ENCODE measurements at regions not wholly inside any gene's neighbourhood (a gene's known extent, or its start where the extent isn't known, plus 50 kb on each side); places are given as distances from the start of the nearest gene placed in this dataset.
"Not testable (repeated sequence)": the region's sequence is repeated elsewhere in the genome, so short reads cannot be mapped to it uniquely, and the experiment has no call there.

DNA sequence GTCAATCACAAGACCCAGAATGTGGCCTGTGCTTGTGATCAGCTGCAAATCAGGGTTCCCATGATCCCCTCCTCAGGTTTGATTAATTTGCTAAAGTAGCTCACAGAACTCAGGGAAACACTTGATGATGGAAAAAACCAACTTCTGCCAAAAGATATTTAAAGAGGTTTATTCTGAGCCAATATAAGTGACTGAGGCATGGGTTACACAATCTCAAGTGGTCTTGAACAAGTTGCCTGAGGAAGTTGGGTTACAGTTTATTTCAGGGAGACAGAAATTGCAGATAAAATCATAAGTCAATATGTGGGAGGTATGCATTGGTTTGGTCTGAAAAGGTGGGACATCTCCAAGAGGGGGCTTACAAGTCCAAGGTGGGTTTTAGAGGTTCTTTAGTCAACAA is 243.1 kb downstream of the S1PR1 start:
- DNase-seq (ENCODE audit: low read depth in 2 of 2) = no peak

DNA sequence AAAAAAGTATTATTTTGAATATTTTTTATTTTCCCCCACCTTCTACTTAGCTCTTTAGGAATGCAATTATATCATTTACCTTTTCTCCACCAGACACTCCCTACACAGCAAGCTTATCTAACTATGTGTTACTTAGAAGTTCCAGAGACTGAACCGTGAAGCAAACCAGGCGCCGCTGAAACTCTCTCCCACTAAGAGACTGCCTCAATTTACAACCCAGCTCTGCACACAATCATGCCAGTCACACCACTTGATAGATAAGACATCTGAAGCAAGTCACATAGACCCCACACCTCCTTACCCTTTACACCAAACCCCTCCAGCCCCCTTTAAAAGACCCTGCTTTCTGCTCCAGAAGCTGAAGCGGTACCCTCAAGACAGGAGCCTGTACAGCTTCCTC is 245.5 kb downstream of the S1PR1 start:
- DNase-seq (ENCODE audit: low read depth in 2 of 2) = no peak

DNA sequence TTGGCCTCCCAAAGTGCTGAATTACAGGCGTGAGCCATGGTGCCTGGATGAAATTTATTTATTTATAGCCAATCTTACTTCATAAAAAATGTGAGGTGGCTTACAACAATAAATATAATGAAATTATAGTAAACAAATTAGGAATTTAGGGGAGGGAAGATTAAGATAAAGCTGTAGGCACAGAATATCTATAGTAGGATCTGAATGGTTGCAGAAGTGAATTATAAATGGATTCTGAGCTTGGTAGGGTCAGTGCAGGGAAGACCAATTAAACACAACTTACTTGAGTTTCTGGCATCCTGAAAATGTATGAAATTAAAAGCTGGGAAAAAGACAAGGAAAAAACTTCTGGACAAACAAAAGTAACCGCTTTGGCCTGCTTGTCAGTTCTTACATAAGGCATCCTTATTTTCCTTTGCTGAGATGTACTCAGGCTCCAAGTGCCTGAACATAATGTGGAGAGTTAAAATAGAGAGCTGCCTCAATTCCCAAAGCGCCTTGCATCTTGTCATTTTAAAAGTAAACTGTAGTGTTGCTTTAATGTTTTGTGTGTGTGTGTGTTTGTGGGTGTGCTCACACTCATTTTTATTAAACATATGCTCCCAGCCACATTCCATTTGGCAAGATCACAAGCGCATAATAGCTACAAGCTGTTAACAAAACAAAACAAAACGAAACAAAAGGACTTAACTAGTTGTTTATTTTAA is 247.3 kb downstream of the S1PR1 start:
- no peak for DNase-seq (ENCODE audit: low read depth in 2 of 2)

DNA sequence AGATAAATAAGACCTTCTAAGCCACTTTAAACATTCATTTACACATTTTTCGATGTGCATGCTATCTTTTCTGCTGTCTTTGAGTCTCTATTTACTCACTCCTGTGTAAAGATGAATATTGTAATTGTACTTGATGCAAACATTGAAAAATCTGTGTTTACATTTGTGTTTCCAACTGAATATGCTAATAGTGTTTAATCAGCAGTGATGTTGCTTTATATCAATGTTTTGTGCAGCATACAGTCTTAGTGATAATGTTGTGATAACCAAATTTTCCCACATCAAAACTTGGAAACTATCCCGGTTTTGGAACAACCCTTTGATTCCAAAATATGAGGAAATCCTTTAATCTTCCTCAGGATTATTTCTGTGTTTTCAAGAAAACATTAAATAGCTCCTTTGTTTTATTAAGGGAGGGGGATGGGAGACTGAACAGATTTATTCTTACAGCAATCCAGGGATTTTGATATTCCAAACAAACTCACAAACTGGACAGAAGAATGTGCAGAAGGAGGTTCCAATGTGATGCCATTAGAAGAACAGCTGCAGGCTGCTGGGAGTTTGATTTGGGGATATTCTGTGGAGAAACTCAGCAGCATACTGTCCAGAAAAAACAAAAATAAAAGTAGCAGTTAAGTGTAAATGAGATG is 248.0 kb downstream of the S1PR1 start:
- DNase-seq (ENCODE audit: low read depth in 2 of 2) = no peak

DNA sequence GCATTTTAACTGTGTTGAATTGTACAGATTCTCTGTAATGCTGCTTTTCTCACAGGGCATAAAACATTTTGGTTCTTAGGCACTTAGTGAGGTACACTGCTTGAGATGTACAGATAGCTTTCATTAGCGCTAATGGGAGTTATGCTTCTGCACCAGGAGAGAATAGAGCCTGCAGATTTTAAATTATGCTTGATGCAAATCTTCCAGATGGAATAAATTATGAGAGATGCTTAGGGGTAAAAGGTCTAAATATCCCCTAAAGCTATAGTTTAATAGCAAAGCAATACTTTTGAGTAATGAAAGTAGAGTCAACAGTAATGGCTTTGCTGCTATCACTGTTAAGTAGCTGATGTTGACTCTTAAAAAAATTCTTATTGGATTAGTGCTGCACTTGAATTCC is 248.9 kb downstream of the S1PR1 start:
- DNase-seq (ENCODE audit: low read depth in 2 of 2) = no peak

DNA sequence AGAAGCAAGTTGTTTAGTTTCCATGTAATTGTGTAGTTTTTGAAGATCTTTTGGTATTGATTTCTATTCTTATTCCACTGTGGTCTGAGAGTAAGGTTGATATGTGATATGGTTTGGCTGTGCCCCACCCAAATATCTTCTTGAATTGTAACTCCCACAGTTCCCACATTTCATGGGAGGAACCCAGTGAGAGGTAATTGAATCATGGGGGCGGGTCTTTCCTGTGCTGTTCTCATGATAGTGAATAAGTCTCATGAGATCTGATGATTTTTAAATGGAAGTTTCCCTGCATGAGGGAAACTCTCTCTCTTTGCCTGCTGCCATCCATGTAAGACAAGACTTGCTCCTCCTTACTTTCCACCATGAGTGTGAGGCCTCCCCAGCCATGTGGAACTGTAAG is 255.3 kb downstream of the S1PR1 start:
- not testable (repeated sequence) for DNase-seq (ENCODE audit: low read depth in 2 of 2)

DNA sequence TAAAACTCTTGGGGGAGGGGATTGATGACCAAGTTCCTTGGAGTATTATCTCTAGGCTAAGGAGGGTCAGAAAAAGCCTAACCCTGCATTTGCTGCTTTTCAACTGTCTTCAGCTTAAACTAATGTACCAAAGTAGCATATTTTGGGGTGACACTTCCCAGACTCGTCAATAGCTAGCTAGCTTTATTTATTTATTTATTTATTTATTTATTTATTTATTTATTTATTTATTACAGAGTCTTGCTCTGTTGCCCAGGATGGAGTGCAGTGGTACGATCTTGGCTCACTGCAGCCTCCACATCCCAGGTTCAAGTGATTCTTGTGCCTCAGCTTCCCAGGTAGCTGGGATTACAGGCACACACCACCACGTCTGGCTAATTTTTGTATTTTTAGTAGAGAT is 257.1 kb downstream of the S1PR1 start:
- DNase-seq (ENCODE audit: low read depth in 2 of 2) = not testable (repeated sequence)

DNA sequence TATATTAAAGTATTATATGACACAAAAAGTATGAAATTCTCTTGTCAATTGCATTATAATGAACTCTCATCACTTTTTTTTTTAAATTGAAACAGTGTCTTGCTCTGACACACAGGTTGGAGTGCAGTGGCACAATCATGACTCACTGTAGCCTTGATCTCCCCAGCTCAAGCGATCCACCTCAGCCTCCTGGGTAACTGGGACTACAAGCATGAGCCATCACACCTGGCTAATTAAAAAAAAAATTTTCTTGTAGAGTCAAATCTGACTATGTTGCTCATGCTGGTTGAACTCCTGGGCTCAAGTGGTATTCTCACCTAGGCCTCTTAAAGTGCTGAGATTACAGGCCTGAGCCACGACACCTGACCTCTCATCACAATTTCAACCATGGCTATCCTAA is 259.3 kb downstream of the S1PR1 start:
- DNase-seq (ENCODE audit: low read depth in 2 of 2) = no peak

DNA sequence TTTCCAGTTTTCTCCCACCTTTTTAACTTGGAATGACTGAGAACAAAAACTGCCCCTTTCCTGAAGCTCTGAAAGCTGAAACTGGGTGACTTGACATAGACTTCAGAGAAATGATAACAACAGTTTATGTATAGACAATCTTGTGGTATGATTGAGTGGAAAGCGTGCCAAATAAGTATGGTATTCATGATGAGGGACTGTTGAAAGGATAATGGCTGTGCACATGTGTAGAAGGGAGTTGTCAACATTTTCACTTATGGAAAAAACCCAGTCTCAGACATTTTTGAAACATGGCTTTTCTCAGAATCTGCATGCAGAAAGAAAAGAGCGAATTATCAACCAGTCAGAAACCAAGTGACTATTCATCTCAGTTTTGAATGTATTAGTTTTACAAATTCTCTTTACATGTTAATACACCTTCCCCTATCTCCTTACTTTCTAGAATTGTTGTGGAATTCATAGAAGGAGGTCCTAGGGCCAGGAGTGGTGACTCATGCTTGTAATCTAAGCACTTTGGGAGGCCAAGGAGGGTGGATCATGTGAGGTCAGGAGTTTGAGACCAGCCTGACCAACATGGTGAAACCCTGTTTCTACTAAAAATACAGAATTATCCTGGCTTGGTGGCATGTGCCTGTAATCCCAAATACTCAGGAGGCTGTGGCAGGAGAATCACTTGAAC is 261.2 kb downstream of the S1PR1 start:
- DNase-seq (ENCODE audit: low read depth in 2 of 2) = no peak

DNA sequence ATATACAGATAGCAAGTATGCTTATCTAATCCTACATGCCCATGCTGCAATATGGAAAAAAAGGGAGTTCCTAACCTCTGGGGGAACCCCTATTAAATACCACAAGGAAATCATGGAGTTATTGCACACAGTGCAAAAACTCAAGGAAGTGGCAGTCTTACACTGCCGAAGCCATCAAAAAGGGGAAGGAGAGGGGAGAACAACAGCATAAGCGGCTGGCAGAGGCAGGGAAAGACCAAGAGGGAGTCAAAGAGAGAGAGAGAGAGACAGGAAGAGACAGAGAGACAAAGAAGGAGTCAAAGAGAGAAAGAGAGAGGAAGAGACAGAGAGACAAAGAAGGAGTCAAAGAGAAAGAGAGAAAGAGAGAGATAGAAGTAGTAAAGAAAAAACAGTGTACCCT is 267.3 kb downstream of the S1PR1 start:
- not testable (repeated sequence) for DNase-seq (ENCODE audit: low read depth in 2 of 2)

DNA sequence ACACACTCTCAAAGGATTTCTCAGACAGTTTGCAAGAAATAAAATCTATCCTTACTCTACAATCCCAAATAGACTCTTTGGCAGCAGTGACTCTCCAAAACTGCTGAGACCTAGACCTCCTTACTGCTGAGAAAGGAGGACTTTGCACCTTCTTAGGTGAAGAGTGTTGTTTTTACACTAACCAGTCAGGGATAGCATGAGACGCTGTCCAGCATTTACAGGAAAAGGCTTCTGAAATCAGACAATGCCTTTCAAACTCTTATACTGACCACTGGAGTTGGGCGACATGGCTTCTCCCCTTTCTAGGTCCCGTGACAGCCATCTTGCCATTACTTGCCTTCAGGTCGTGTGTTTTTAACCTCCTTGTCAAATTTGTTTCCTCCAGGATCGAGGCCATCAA is 268.4 kb downstream of the S1PR1 start:
- DNase-seq (ENCODE audit: low read depth in 2 of 2) = not testable (repeated sequence)

DNA sequence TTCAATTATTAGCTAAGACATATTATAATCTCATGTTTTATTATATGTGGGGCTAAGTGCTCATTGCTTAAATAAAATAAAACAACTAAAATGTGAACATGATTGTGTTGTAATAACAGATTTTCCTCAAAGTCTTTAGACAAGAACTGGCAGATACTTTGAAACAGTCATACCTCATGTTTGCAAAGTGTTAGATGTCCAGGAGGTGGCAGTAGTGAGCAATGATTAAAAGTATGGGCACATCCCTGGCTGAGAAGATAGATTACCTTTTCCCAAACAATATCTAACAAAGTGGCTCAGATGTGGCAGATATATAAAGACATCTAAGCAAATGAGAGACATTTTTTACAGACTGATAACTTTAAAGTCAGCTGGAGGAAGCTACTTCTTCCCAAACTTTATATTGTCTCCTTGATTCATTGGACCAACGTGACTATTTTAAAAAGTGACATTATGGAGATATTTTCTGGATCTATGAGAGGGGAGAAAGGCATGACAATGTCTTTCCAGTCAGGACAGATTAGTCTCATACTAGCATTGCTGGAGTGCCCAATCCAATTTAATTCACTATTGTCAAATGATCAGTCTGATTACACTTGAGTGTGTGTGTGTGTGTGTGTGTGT is 269.8 kb downstream of the S1PR1 start:
- no peak for DNase-seq (ENCODE audit: low read depth in 2 of 2)

DNA sequence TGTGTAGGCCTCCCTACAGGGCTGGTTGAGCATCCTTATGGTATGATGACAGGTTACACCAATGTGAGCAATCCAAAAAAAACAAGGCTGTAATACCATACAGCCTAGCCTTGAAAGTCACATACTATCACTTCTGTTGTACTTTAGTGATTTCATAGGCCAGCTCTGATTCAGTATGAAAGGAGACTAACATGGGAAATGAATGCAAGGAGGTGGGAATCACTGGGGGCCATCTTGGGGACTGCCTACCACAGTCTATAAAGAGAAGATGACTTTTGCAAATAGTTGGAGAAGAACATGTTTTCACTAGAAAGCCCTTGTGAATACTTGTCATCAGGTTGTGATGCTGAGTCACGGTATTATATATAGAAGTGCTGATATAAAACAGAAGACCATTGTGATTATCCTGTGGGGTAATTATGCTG is 270.7 kb downstream of the S1PR1 start:
- DNase-seq (ENCODE audit: low read depth in 2 of 2) = no peak

DNA sequence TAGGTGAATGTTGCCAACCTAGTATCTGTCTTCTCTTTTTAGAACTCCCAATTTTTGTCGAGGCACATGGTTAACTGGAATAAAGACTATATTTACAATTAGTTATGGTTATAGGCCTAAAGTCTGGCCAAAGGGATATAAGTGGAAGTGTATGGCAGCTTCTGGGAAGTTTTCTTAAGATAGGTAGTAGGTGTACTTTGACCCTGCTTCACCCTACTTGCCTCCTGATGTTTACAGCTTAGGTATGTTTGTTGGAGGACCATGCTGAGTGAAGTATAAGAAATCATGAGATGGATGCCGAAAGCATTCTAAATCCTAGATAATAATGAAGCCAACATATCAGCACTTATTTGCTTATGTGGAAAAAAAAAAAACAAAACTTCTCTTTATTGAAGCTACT is 272.1 kb downstream of the S1PR1 start:
- no peak for DNase-seq (ENCODE audit: low read depth in 2 of 2)

DNA sequence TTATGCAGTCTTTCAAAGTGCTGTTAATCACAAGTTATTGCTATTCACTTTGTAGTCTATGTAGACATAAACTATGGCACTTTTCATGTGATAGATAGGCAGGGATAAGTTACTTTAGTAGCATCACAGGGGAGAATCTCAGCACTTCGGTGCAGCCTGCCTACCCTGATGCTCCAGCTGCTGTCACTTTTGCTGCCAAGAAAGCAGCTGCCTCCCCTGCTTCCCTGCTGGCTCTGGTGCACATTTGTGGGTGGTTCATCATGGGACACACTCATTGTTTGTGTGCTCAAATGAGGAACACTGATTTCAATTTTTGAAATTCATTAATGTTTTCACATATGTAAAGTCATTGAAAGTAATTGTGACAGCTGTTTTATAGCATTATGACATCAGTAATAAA is 272.6 kb downstream of the S1PR1 start:
- no peak for DNase-seq (ENCODE audit: low read depth in 2 of 2)

DNA sequence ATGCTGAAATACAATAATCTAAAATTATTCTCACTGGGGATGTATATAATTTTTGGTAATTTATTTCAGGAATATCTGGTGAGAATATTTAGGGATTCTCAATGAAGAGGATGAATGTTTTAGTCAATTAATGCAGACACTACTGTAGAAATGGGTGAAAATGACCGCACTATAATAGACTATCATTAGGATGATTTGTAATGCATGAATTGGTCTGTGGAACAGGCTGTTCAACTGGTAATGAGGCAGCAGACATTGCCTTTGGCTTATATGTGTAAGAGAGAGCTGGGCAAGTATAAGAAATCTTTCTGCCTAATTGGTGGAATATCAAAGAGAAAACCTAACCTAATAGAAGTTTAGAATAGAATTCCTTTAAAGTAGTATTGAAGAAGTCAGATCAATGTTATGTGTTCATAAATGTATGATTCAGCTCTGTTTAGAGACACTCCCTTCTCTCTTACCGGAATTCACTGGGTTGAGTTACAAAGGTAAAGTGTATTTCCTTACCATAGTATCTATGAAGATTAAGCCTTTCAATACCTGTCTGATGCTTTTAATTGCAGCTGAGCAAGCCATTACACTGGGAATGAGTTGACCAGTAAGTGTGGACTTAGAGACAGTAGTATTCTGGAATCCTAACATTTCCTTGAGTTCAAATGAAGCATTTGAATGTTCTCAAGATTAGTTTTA is 274.5 kb downstream of the S1PR1 start:
- no peak for DNase-seq (ENCODE audit: low read depth in 2 of 2)

DNA sequence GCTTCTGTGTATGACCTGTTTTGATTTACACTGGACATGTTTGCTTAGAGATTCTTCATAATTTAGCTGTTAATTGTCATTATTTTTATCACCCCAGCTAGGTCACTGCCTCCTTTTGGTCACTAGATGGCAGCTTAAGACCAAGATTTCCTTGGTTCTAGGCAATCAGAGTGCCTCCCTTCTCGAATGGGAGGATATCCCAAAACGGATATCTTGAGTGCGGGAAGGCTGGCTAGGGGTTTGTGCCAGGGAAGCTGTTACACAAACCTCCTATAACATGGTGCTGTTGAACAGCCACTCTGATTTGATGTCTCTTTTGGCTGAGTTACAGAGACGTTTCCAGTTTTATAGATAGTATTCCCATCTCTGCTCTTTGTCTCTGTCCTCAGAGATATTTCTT is 283.5 kb downstream of the S1PR1 start:
- no peak for DNase-seq (ENCODE audit: low read depth in 2 of 2)

DNA sequence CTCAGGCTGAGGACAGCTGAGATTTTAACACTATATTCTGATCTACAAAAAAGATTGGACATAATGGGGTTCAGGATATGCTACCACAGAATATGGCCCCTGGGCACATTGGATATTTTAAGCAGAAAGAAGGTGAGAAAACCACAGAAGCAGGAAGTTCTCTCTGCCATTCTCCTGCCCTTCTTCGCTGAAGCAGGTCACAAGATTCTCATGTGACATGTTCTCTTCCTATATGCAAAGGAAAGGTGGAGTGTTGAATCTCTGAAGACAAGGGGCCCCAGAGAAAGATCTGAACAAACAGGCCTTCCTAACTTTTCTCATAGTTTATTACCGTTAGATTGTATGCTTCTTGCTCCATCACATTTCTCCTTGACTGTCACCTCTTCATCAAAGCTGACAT is 285.7 kb downstream of the S1PR1 start:
- DNase-seq (ENCODE audit: low read depth in 2 of 2) = no peak

DNA sequence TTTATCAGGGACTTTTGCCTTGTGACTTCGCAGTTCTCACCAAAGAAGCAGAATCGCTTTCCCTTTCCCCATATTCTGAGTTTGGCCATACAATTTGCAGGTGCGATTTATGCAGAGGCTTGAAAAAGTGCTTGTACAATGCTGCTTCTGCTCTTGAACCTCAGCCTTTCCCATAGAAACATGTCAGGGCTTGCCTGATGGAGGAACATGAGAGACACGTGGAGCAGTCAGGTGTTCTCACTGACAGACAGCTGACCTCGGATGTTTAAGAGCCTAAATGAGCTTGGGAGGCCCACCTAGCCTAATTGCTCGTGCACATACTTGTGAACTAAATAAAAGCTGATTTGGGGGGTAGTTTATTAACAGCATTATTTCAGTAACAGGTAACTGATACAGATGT is 290.0 kb downstream of the S1PR1 start:
- no peak for DNase-seq (ENCODE audit: low read depth in 2 of 2)

DNA sequence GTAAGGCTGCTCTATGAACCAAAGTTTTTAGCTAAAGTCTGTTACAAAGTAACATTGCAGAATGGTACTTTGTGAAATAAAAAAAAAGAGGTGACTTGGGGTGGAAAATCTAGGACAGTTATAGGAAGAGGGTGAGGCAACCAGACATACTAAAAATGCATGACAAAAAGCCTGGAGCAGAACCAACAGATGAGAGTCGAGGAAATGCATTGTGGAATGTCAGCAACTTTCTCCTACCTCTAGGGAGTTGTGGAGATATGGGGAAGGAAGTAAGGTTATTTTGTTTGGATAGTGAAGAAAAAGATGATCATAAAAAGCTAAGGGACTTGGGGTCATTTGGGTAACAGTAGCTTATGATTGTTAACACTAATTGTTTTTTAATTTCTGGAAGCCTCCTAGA is 295.6 kb downstream of the S1PR1 start:
- DNase-seq (ENCODE audit: low read depth in 2 of 2) = no peak

DNA sequence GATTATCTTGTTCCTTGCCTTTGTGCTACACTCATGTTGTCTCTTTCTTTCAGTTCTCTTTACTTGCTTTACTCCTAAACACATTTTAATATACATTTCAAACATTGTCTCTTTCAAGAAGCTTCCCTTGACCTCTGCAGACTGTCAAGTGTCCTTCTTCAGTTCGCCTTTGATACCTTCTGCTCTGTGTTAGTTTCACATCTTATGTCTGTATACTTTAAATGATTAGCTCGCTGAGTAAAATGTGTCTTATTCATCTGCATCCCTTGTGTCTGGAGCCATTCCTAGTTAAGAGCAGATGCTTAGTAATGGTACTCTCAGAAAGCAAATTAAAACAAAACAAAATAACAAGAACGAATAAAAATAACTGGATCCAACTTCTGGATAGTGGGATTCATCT is 303.3 kb downstream of the S1PR1 start:
- no peak for DNase-seq (ENCODE audit: low read depth in 2 of 2)

DNA sequence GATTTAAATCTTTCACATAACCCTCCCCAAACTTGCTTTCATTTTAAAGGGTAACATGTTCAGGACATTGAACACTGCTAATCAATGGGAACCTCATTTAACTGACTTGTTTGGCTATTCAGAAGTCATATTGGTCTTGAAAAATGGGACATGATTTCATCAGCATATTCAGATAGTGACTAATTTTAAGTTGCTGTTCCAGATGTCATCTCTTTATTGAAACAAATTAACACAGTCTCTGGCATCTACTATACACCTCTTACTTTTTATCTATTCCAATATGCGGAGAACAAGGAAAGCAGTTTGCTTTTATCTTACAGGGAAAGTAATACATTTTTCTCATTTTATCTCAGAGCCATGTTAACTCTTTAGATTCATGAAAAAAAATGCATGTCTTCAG is 310.1 kb downstream of the S1PR1 start:
- no peak for DNase-seq (ENCODE audit: low read depth in 2 of 2)

All from stimulated activated CD4-positive, alpha-beta T cell treated with anti-CD3 and anti-CD28 coated beads, Interleukin-1b, Interleukin-23, amount 100 ng/mL, for 1 hour (primary cell).